ENCODE measurements at regions not wholly inside any gene's neighbourhood (a gene's known extent, or its start where the extent isn't known, plus 50 kb on each side); places are given as distances from the start of the nearest gene placed in this dataset.

DNA sequence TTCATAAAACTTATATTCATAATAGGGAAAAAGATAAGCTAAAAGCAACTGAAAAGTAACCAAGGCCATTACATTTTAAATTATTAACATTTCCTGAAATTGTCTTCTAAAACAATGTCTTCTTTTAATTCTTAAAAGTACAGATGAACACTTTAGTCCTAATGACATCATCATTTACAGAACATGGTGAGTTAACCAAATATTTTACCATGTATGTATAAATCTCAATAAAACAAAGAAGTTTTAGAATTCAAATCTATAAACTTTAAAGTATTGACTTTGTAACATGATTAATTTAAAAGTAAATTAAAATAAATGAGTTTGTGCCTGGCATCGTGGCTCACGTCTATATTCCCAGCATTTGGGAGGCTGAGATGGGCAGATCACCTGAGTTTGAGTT is 125.9 kb upstream of the PRSS16 start:
- TF ChIP-seq CTCF (IDR thresholded peaks at IDR 0.05; ENCODE audit: insufficient read depth, low read length, poor library complexity, severe bottlenecking) (no peak), EZH2phosphoT487 (conservative IDR thresholded peaks at IDR 0.05; ENCODE audit: low read length) (no peak)
